K562 (cell line): ENCODE measurements at regions not wholly inside any gene's neighbourhood (a gene's known extent, or its start where the extent isn't known, plus 50 kb on each side); places are given as distances from the start of the nearest gene placed in this dataset.

Experiments used
- ATAC-seq: fragments of 200-7000 bp; cut with Tn5 transposase; 3 replicates; pipeline ENCODE4 v1.9.1; 2020; ENCODE audit warnings: moderate library complexity
- BruUV-seq: library from RNA; stranded (reverse); fragments of 400-500 nt; replicated peaks from 2 replicates; lab custom pipeline; 2021; lab: Mats Ljungman, UMichigan
- CTCF ChIA-PET: fragments of 300-600 bp; formaldehyde crosslinking; extraction: SDS; loops from one replicate; lab custom pipeline; 2021; ENCODE audit warnings: low intra/inter-chr PET ratio; lab: Yijun Ruan, JAX
- POLR2A ChIA-PET: fragments of 300-600, 350-650 bp; sonication (Branson Sonifier 250); formaldehyde crosslinking; extraction: SDS; loops from one replicate; lab custom pipeline; 2021; ENCODE audit warnings: antibody characterized with exemption, inconsistent platforms; lab: Yijun Ruan, JAX
- DNase-seq, 4 experiments: peaks; one replicate each; pipeline versions ENCODE4 v3.0.0 to v3.0.0-alpha.2; 2011 to 2018; ENCODE audit warnings: low spot score in 3 of 4, mixed read lengths in 3 of 4; ENCODE audit errors: extremely low read depth in 1 of 4
- FAIRE-seq: peaks from 2 replicates; lab custom pipeline; 2011; peaks lifted over from hg19 to GRCh38; lab: Jason Lieb, UNC
- H2AFZ ChIP-seq: 2 replicates; pipeline ENCODE4 v1.6.0; 2011; ENCODE audit warnings: low read depth, low read length, control low read depth, inconsistent platforms
- H3K27ac ChIP-seq: fragments of 200-600 bp; 3 replicates; pipeline ENCODE4 v1.8.0; 2011; ENCODE audit warnings: low read depth, mild to moderate bottlenecking, control low read depth, inconsistent platforms, low read length, moderate library complexity, mixed read lengths; ENCODE audit errors: extremely low read depth
- H3K27me3 ChIP-seq, 2 experiments: fragments of 300-600 bp in 1 of 2; 2 replicates in 1 of 2; 3 replicates in 1 of 2; pipeline versions ENCODE4 v1.6.0 to v1.8.0; 2011; ENCODE audit warnings: inconsistent platforms in 2 of 2, low read length in 2 of 2, mild to moderate bottlenecking in 1 of 2, mixed read lengths in 1 of 2, moderate library complexity in 1 of 2; ENCODE audit not compliant: control insufficient read depth in 2 of 2, insufficient read depth in 2 of 2
- H3K36me3 ChIP-seq: fragments of 300-600 bp; 3 replicates; pipeline ENCODE4 v1.8.0; 2011; ENCODE audit warnings: mild to moderate bottlenecking, low read length, inconsistent platforms; ENCODE audit not compliant: control insufficient read depth, insufficient read depth
- H3K4me1 ChIP-seq, 2 experiments: fragments of 200-600 bp in 1 of 2; replicated peaks in 1 of 2; 2 replicates in 1 of 2; 3 replicates in 1 of 2; pipeline versions ENCODE4 v1.5.1 to v1.8.0; 2011; ENCODE audit warnings: inconsistent platforms in 2 of 2, low read length in 2 of 2, mild to moderate bottlenecking in 1 of 2, mixed read lengths in 1 of 2, moderate library complexity in 1 of 2; ENCODE audit not compliant: control insufficient read depth in 2 of 2, insufficient read depth in 2 of 2
- H3K4me2 ChIP-seq: 2 replicates; pipeline ENCODE4 v1.6.1; 2011; ENCODE audit warnings: low read length, control low read depth, inconsistent platforms, mixed read lengths; ENCODE audit not compliant: insufficient read depth
- H3K4me3 ChIP-seq: fragments of 200-600 bp; sonication (generic), shearing (Covaris generic); 2 replicates; pipeline ENCODE4 v1.5.1; 2016; ENCODE audit warnings: control low read depth, inconsistent platforms
- H3K79me2 ChIP-seq: fragments of 200-600 bp; 3 replicates; pipeline ENCODE4 v1.8.0; 2011; ENCODE audit warnings: low read length, inconsistent platforms; ENCODE audit not compliant: control insufficient read depth, insufficient read depth
- H3K9ac ChIP-seq, 2 experiments: 2 replicates each; pipeline versions ENCODE4 v1.6.0 to v1.6.1; 2011; ENCODE audit warnings: low read depth in 2 of 2, low read length in 2 of 2, control low read depth in 1 of 2, inconsistent platforms in 1 of 2, mild to moderate bottlenecking in 1 of 2, mixed read lengths in 1 of 2; ENCODE audit not compliant: insufficient read depth in 1 of 2
- H3K9me1 ChIP-seq: one replicate; pipeline ENCODE4 v1.6.0; 2011; ENCODE audit warnings: inconsistent platforms, mild to moderate bottlenecking, low read length, moderate library complexity; ENCODE audit not compliant: control insufficient read depth, insufficient read depth
- H3K9me3 ChIP-seq: replicated peaks from 2 replicates; pipeline ENCODE4 v1.5.1; 2011; ENCODE audit warnings: low read depth, low read length, inconsistent platforms; ENCODE audit not compliant: control insufficient read depth, insufficient read depth
- H4K20me1 ChIP-seq: replicated peaks from 2 replicates; pipeline ENCODE4 v1.6.1; 2011; ENCODE audit warnings: low read length, inconsistent platforms, mixed read lengths; ENCODE audit not compliant: control insufficient read depth, insufficient read depth
- ARID4B ChIP-seq: sonication (generic); formaldehyde crosslinking; IDR thresholded peaks from 2 replicates; pipeline ENCODE4 v1.8.0; 2022; ENCODE audit warnings: mild to moderate bottlenecking, missing genetic modification reagents
- BDP1 ChIP-seq: IDR thresholded peaks from 3 replicates; pipeline ENCODE4 v1.6.1; 2011; ENCODE audit not compliant: insufficient read length, insufficient read depth
- COPS2 ChIP-seq: fragments of 450-650 bp; conservative IDR thresholded peaks from 2 replicates; pipeline ENCODE4 v1.6.1; 2016; ENCODE audit warnings: mild to moderate bottlenecking, moderate library complexity
- CSDE1 ChIP-seq, 2 experiments: fragments of 450-650 bp; IDR thresholded peaks; 2 replicates each; pipeline ENCODE4 v1.6.1; 2016; ENCODE audit warnings: mild to moderate bottlenecking in 1 of 2
- ERF ChIP-seq: fragments of 450-650 bp; formaldehyde crosslinking; IDR thresholded peaks from 2 replicates; pipeline ENCODE4 v1.4.0; 2020; ENCODE audit warnings: mild to moderate bottlenecking, mixed read lengths
- FOXO4 ChIP-seq: fragments of 450-650 bp; formaldehyde crosslinking; IDR thresholded peaks from 2 replicates; pipeline ENCODE4 v1.4.0; 2020; ENCODE audit warnings: mild to moderate bottlenecking, moderate library complexity
- HMG20B ChIP-seq: fragments of 250-450 bp; sonication (Bioruptor Pico); IDR thresholded peaks from 2 replicates; pipeline ENCODE4 v1.5.0; 2021; ENCODE audit warnings: mild to moderate bottlenecking
- NCOA4 ChIP-seq: fragments of 450-650 bp; IDR thresholded peaks from 2 replicates; pipeline ENCODE4 v1.6.1; 2018; ENCODE audit warnings: mild to moderate bottlenecking; ENCODE audit not compliant: partially characterized antibody
- RBM34 ChIP-seq: fragments of 200-400 bp; formaldehyde crosslinking; IDR thresholded peaks from 2 replicates; pipeline ENCODE4 v1.6.1; 2018; ENCODE audit warnings: low read length, borderline replicate concordance; ENCODE audit not compliant: insufficient read depth
- SETDB1 ChIP-seq: IDR thresholded peaks from one replicate; pipeline ENCODE4 v1.6.1; 2012; ENCODE audit warnings: low read length, control low read depth, inconsistent platforms
- WHSC1 ChIP-seq: IDR thresholded peaks from one replicate; pipeline ENCODE4 v1.6.1; 2012; ENCODE audit warnings: low read length, control low read depth, inconsistent platforms
- ZNF134 ChIP-seq: fragments of 250-450 bp; sonication (Bioruptor Pico); conservative IDR thresholded peaks from 2 replicates; pipeline ENCODE4 v1.4.0; 2020
- WGBS: fragments of 100-300 bp; shearing (Covaris generic); methylation state at CpG from one replicate; pipeline ENCODE4 v1.1.6; 2016; ENCODE audit warnings: low coverage, mixed read lengths; ENCODE audit not compliant: insufficient coverage; ENCODE audit errors: missing lambda C conversion rate; 5-methylcytosine and 5-hydroxymethylcytosine counted together
- in situ Hi-C: fragments of 300-500 bp; cut with MboI; formaldehyde crosslinking; loops from 4 replicates; pipeline ENCODE4 v1.15.0; 2018; ENCODE audit warnings: inconsistent platforms, mixed read lengths
- intact Hi-C: fragments of 100-400 bp; cut with micrococcal nuclease; formaldehyde crosslinking; loops from 2 replicates; pipeline ENCODE4 v1.14.2; 2022

GRCh38 chr14:98761993-98762392, 510.0 kb downstream of the BCL11B start:
- Histone ChIP-seq H3K27me3 (no peaks in the 10 kb centered on the region), H3K9me1 (no peaks in the 10 kb centered on the region), H3K4me3 (no peak overlapping the region), H3K27ac (no peak overlapping the region), H2AFZ (no peak overlapping the region), H3K4me2 (no peak overlapping the region), H3K9me3 (no peaks in the 10 kb centered on the region), H3K9ac (no peak overlapping the region), H3K4me1 (no peaks in the 10 kb centered on the region), H3K36me3 (no peaks in the 10 kb centered on the region), H3K79me2 (no peaks in the 10 kb centered on the region), H4K20me1 (no peaks in the 10 kb centered on the region)
- in situ Hi-C loops = no loop called here
- no peak for ATAC-seq
- intact Hi-C loops = no loop called here
- WGBS = 8% methylated on average over 1 of the region's 1 CpG
- no peak for FAIRE-seq
- BruUV-seq = no TSS peak
- no peak for DNase-seq
- CTCF ChIA-PET = no interaction called here
- POLR2A ChIA-PET = no interaction called here
- TF ChIP-seq ZNF134 = no peak
- TF ChIP-seq COPS2 = no peak
- no peak for TF ChIP-seq WHSC1

- no peaks in the 10 kb centered on the region for H3K9me3 ChIP-seq
- no peaks in the 10 kb centered on the region for H4K20me1 ChIP-seq
- BruUV-seq = no TSS peak
- no peak overlapping the region for H3K27ac ChIP-seq
- WGBS = 0% methylated on average over 2 of the region's 4 CpGs
- FAIRE-seq (no peak), DNase-seq (no peak), ATAC-seq (no peak)
- in situ Hi-C loops = no loop called here
- no peak overlapping the region for H3K4me3 ChIP-seq
- H3K79me2 ChIP-seq = no peaks in the 10 kb centered on the region
- ChIA-PET CTCF (no interaction called here), POLR2A (no interaction called here)
- H3K27me3 ChIP-seq = no peaks in the 10 kb centered on the region
- H3K9ac ChIP-seq = no peak overlapping the region
- no peak overlapping the region for H2AFZ ChIP-seq
- H3K36me3 ChIP-seq = no peaks in the 10 kb centered on the region
- H3K4me2 ChIP-seq = no peak overlapping the region
- H3K4me1 ChIP-seq = no peaks in the 10 kb centered on the region
- intact Hi-C loops = no loop called here
- no peaks in the 10 kb centered on the region for H3K9me1 ChIP-seq
- TF ChIP-seq NCOA4 (no peak), FOXO4 (CRISPR knock-in tag) (no peak), ERF (CRISPR knock-in tag) (no peak), HMG20B (CRISPR knock-in tag) (no peak), BDP1 (no peak), ARID4B (CRISPR knock-in tag) (no peak), RBM34 (no peak), SETDB1 (no peak), CSDE1 (IDR thresholded peaks at IDR 0.05) (no peak)
Observed at GRCh38 chr14:98766818-98767217, 505.2 kb downstream of the BCL11B start.
